ENCODE measurements at regions not wholly inside any gene's neighbourhood (a gene's known extent, or its start where the extent isn't known, plus 50 kb on each side); places are given as distances from the start of the nearest gene placed in this dataset.

GRCh38 chr11:79694368-79694767, 253.5 kb upstream of the TENM4 start:
- TF ChIP-seq, protein P1, sequence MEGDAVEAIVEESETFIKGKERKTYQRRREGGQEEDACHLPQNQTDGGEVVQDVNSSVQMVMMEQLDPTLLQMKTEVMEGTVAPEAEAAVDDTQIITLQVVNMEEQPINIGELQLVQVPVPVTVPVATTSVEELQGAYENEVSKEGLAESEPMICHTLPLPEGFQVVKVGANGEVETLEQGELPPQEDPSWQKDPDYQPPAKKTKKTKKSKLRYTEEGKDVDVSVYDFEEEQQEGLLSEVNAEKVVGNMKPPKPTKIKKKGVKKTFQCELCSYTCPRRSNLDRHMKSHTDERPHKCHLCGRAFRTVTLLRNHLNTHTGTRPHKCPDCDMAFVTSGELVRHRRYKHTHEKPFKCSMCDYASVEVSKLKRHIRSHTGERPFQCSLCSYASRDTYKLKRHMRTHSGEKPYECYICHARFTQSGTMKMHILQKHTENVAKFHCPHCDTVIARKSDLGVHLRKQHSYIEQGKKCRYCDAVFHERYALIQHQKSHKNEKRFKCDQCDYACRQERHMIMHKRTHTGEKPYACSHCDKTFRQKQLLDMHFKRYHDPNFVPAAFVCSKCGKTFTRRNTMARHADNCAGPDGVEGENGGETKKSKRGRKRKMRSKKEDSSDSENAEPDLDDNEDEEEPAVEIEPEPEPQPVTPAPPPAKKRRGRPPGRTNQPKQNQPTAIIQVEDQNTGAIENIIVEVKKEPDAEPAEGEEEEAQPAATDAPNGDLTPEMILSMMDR (IDR thresholded peaks at IDR 0.05; ENCODE audit: low read depth, low read length): no peak
- H3K9me3 ChIP-seq (ENCODE audit: control insufficient read depth, insufficient read depth, low read length): no peaks in the 10 kb centered on the region
- DNase-seq (ENCODE audit: low read depth, low spot score): no peak
- no peak overlapping the region for H3K27ac ChIP-seq (ENCODE audit: low read depth, low read length)
- ChIA-PET CTCF (interaction anchor here (1.0 to 1.1 kb wide), 2 partner anchors 14 to 461 kb away, joined by 3 read pairs; no protein-coding TSS in a partner anchor), POLR2A (no interaction called here)
- H3K27me3 ChIP-seq (ENCODE audit: control insufficient read depth, insufficient read depth, low read length): no peaks in the 10 kb centered on the region
- no peak overlapping the region for H3K4me3 ChIP-seq (ENCODE audit: low read depth, low read length)

DNA sequence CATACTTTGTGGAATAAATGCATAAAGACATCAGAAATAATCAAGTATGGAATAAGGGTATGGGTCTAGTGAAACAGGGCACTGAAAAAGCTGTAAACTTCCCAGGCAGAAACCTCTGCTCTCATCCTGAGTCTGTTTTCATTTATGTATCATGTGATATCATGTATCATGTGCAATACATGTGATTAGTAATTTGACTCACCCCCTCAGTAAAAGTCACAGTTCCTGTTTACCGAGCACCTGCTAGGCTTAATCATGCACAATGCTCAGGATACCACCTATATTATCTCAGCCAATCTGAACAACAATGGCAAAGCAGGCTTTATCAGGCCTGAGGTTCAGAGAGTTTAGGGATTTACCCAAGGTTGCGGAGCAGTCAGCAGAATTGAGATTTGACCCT, 250.6 kb upstream of the TENM4 start:
- ChIA-PET POLR2A (no interaction called here), CTCF (no interaction called here)
- no peak overlapping the region for H3K27ac ChIP-seq (ENCODE audit: low read depth, low read length)

DNA sequence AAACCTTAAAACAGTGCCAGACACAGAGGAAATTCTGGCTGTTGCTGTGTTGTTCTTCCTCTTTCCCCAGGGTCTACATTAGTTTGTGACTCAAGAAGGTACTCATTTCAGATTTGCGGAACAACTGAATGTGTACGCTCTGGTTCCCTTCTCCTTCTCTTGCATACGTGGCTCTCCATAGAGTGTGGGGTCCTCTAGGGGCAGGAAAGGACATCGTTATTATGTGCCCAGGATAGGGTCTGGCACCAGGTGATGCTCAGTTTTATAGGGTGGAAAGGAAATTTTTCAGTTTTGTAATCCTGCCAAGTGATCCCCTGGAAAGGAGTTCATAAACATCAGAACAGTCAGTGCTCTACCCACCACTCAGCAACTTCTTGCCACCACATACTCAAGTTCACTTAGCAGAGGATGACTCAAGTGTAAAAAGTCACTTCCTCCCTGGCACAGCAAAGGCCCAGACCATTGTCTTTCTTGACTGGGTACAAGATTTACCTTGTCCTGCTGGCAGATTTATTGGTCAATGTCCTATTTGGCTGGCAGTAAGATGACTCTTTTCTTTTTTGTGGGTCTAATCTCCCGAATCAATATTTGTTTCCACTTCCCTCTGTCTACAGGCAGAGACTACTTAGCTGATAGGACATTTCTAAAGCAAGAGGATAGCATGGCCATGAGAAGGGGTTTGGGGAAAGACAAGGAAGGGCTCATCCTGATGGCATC, 246.0 kb upstream of the TENM4 start:
- H3K9me3 ChIP-seq (ENCODE audit: control insufficient read depth, insufficient read depth, low read length): no peaks in the 10 kb centered on the region
- TF ChIP-seq, protein P1 (IDR thresholded peaks at IDR 0.05; ENCODE audit: low read depth, low read length): no peak
- H3K4me3 ChIP-seq (ENCODE audit: low read depth, low read length): no peak overlapping the region
- DNase-seq (ENCODE audit: low read depth, low spot score): no peak
- no peak overlapping the region for H3K27ac ChIP-seq (ENCODE audit: low read depth, low read length)
- CTCF ChIA-PET: no interaction called here
- POLR2A ChIA-PET: no interaction called here
- no peaks in the 10 kb centered on the region for H3K27me3 ChIP-seq (ENCODE audit: control insufficient read depth, insufficient read depth, low read length)

More for the DNA sequence above, 250.6 kb upstream of the TENM4 start:
- Histone ChIP-seq H3K4me3 (ENCODE audit: low read depth, low read length) (no peak overlapping the region), H3K27me3 (ENCODE audit: control insufficient read depth, insufficient read depth, low read length) (no peaks in the 10 kb centered on the region), H3K9me3 (ENCODE audit: control insufficient read depth, insufficient read depth, low read length) (no peaks in the 10 kb centered on the region)
- TF ChIP-seq, protein P1 (IDR thresholded peaks at IDR 0.05; ENCODE audit: low read depth, low read length): no peak
- no peak for DNase-seq (ENCODE audit: low read depth, low spot score)

DNA sequence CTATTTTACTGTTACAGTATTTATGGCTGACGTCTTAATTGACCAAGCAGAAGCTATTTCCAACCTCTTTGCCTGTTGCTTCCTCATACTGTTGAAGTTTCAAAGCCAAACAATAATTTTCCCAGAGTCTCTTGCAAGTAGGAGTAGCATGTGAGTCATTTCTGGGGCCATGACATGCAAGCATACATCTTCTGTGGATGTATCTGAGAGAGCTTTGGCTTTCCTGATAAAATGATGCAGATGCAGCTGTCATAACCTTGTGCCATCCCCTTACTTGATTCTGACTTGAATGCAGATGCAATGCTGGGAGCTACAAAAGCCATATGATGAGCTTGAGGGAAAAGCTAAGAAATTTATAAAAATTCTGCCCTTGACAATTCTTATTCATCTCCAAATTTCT, 243.1 kb upstream of the TENM4 start:
- no peak for DNase-seq (ENCODE audit: low read depth, low spot score)
- CTCF ChIA-PET: no interaction called here
- TF ChIP-seq, protein P1 (IDR thresholded peaks at IDR 0.05; ENCODE audit: low read depth, low read length): no peak
- Histone ChIP-seq H3K9me3 (ENCODE audit: control insufficient read depth, insufficient read depth, low read length) (no peaks in the 10 kb centered on the region), H3K27ac (ENCODE audit: low read depth, low read length) (no peak overlapping the region), H3K4me3 (ENCODE audit: low read depth, low read length) (no peak overlapping the region), H3K27me3 (ENCODE audit: control insufficient read depth, insufficient read depth, low read length) (no peaks in the 10 kb centered on the region)
- POLR2A ChIA-PET: no interaction called here

DNA sequence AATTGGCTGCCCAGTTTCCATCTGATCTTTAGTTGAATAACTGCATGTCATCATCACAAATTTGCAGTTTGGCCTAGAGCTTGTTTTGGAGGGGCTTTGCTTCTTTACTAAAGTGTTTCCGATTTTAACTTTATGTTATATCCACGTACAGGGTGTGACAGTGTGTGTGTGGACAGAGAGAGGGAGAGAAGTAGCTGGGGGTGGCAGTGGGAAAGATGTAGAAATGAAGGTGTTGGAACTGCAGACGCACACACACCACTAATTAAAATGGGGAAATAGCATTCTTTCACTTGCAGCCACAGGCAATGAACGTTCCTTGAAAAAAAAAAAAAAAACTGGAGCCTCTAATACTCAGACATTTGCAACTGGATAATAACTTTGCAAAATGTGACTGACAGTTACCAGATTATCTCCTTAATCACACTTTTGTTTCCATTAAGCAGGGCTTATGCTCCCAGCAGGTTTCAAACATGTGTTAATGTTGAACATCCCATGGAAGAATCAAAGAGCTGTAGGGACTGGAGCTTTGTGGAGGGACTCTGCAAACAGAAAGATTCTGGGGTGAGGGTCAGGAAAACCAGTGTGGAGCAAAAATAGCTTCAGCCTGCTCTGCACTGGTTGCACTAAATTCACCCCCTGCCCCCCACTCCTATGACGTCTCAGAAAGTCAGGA, 238.1 kb upstream of the TENM4 start:
- TF ChIP-seq, protein P1 (IDR thresholded peaks at IDR 0.05; ENCODE audit: low read depth, low read length): no peak
- CTCF ChIA-PET: interaction anchor here (0.7 kb wide), 1 partner anchor 671 kb away, joined by 3 read pairs; no protein-coding TSS in a partner anchor

More for the DNA sequence above, 238.1 kb upstream of the TENM4 start:
- POLR2A ChIA-PET: no interaction called here
- Histone ChIP-seq H3K9me3 (ENCODE audit: control insufficient read depth, insufficient read depth, low read length) (no peaks in the 10 kb centered on the region), H3K27ac (ENCODE audit: low read depth, low read length) (no peak overlapping the region), H3K27me3 (ENCODE audit: control insufficient read depth, insufficient read depth, low read length) (no peaks in the 10 kb centered on the region), H3K4me3 (ENCODE audit: low read depth, low read length) (no peak overlapping the region)
- DNase-seq (ENCODE audit: low read depth, low spot score): no peak
